GM06990 (cell line): ENCODE measurements at regions not wholly inside any gene's neighbourhood (a gene's known extent, or its start where the extent isn't known, plus 50 kb on each side); places are given as distances from the start of the nearest gene placed in this dataset.

Source experiments
- DNase-seq: peaks from one replicate; pipeline ENCODE4 v3.0.0-alpha.2; 2011; ENCODE audit not compliant: insufficient read length; ENCODE audit errors: extremely low read depth
- H3K27me3 ChIP-seq: replicated peaks from 2 replicates; pipeline ENCODE4 v1.6.0; 2011; ENCODE audit warnings: low read length; ENCODE audit not compliant: control insufficient read depth, insufficient read depth
- H3K36me3 ChIP-seq: 2 replicates; pipeline ENCODE4 v1.5.1; 2011; ENCODE audit warnings: low read length; ENCODE audit not compliant: control insufficient read depth, insufficient read depth
- H3K4me3 ChIP-seq: replicated peaks from 2 replicates; pipeline ENCODE4 v1.5.1; 2011; ENCODE audit warnings: low read depth, mild to moderate bottlenecking, control low read depth, low read length
- TF ChIP-seq, protein P1 (sequence below): IDR thresholded peaks from 2 replicates; pipeline ENCODE4 v1.5.1; 2011; ENCODE audit warnings: low read length, control low read depth, mild to moderate bottlenecking, inconsistent platforms; ENCODE audit not compliant: insufficient read depth, poor library complexity, severe bottlenecking

GRCh38 chr10:117662126-117662525 lies 119.6 kb downstream of the EMX2 start:
- TF ChIP-seq, protein P1, sequence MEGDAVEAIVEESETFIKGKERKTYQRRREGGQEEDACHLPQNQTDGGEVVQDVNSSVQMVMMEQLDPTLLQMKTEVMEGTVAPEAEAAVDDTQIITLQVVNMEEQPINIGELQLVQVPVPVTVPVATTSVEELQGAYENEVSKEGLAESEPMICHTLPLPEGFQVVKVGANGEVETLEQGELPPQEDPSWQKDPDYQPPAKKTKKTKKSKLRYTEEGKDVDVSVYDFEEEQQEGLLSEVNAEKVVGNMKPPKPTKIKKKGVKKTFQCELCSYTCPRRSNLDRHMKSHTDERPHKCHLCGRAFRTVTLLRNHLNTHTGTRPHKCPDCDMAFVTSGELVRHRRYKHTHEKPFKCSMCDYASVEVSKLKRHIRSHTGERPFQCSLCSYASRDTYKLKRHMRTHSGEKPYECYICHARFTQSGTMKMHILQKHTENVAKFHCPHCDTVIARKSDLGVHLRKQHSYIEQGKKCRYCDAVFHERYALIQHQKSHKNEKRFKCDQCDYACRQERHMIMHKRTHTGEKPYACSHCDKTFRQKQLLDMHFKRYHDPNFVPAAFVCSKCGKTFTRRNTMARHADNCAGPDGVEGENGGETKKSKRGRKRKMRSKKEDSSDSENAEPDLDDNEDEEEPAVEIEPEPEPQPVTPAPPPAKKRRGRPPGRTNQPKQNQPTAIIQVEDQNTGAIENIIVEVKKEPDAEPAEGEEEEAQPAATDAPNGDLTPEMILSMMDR, result no peak
- DNase-seq, result no peak

GRCh38 chr10:117662751-117663540 lies 120.4 kb downstream of the EMX2 start:
- TF ChIP-seq, protein P1, result no peak
- no peak for DNase-seq
- no peak overlapping the region for H3K4me3 ChIP-seq
- no peaks in the 10 kb centered on the region for H3K36me3 ChIP-seq
- no peaks in the 10 kb centered on the region for H3K27me3 ChIP-seq

More at GRCh38 chr10:117662126-117662525, 119.6 kb downstream of the EMX2 start:
- no peaks in the 10 kb centered on the region for H3K36me3 ChIP-seq
- H3K27me3 ChIP-seq, result no peaks in the 10 kb centered on the region
- H3K4me3 ChIP-seq, result no peak overlapping the region

- TF ChIP-seq, protein P1, result no peak
- no peaks in the 10 kb centered on the region for H3K36me3 ChIP-seq
- no peaks in the 10 kb centered on the region for H3K27me3 ChIP-seq
- peak; percentile 57 for DNase-seq
- H3K4me3 ChIP-seq, result no peak overlapping the region
These were observed 121.2 kb downstream of the EMX2 start for GRCh38 chr10:117663750-117664149.

DNA sequence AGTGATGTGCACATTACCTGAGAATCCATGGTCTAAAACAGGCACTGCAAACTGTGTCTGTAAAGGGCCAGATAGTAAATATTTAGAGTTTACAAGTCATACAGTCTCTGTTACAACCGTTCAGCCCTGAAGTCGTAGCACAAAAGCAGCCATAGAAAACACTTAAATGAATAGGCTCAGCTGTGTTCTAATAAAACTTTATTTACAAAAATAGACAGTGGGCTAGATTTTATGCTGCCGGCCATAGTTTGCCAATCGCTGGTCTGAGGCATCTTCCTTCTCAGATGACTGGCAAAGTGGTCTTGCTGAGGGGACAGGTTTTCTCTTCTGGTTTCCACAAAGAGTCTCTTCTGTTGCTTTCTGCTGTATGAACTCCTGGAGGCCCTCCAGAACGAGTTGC lies 121.7 kb downstream of the EMX2 start:
- Histone ChIP-seq H3K27me3 (no peaks in the 10 kb centered on the region), H3K4me3 (no peak overlapping the region), H3K36me3 (no peaks in the 10 kb centered on the region)
- no peak for DNase-seq
- TF ChIP-seq, protein P1, result no peak

GRCh38 chr10:117666166-117666565 lies 123.6 kb downstream of the EMX2 start:
- no peaks in the 10 kb centered on the region for H3K36me3 ChIP-seq
- TF ChIP-seq, protein P1, result no peak

More at GRCh38 chr10:117666166-117666565, 123.6 kb downstream of the EMX2 start:
- no peak for DNase-seq
- Histone ChIP-seq H3K4me3 (no peak overlapping the region), H3K27me3 (no peaks in the 10 kb centered on the region)
